IgD-negative memory B cell (primary cell): ENCODE measurements at regions not wholly inside any gene's neighbourhood (a gene's known extent, or its start where the extent isn't known, plus 50 kb on each side); places are given as distances from the start of the nearest gene placed in this dataset.

Source experiments
- H3K27ac Mint-ChIP-seq, 3 donors: one replicate each; pipeline ENCODE4 v1.8.0; 2020 to 2022; ENCODE audit warnings: mild to moderate bottlenecking in 3 of 3, mixed read lengths in 3 of 3, moderate library complexity in 1 of 3
- H3K27me3 Mint-ChIP-seq: one replicate; pipeline ENCODE4 v1.8.0; 2021; ENCODE audit warnings: mixed read lengths
- H3K36me3 Mint-ChIP-seq: one replicate; pipeline ENCODE4 v1.8.0; 2020; ENCODE audit warnings: mild to moderate bottlenecking, mixed read lengths
- H3K4me1 Mint-ChIP-seq, 3 donors: one replicate each; pipeline ENCODE4 v1.8.0; 2020 to 2022; ENCODE audit warnings: mixed read lengths in 3 of 3, mild to moderate bottlenecking in 1 of 3
- H3K4me3 Mint-ChIP-seq, 4 donors: one replicate each; pipeline ENCODE4 v1.8.0; 2020 to 2022; ENCODE audit warnings: mild to moderate bottlenecking in 4 of 4, mixed read lengths in 4 of 4, moderate library complexity in 3 of 4
- H3K9me3 Mint-ChIP-seq, 3 donors: one replicate each; pipeline ENCODE4 v1.8.0; 2020 to 2021; ENCODE audit warnings: mixed read lengths in 3 of 3, mild to moderate bottlenecking in 1 of 3

DNA sequence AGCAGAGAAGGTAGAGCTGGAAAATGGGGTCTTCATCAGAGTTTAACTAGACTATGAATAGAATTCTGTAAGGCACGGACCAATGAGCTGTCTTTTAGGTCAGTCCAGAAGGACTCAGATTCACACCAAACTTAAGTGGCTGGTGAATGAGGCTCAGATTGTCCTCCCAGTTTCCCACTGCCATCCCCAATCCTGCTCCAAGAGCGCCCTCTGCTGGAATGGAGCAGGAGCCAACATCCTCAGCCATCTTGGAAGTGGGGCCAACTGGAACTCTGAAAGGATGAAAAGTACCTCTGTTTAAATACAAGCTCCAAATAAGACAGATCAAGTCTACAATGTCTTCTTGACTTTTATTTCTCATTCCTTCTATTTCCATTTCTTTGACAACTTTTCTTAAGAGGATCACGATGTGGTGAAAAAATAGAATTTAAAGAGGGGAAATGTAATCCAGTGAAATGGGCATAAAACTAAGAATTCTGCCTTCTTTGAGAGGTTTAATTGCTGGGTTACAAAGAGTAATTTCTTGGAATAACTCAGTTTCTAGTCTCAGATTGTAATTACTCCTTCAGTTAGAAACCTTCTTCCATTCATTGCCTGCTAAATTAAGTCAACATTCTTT, 217.1 kb upstream of the TPRG1 start:
- H3K4me1 Mint-ChIP-seq = peaks cover 0 to 2% (median 0%) of the 10 kb centered on the region in 3 donors
- no peak overlapping the region for H3K27ac Mint-ChIP-seq
- H3K9me3 Mint-ChIP-seq = no peaks in the 10 kb centered on the region
- no peaks in the 10 kb centered on the region for H3K27me3 Mint-ChIP-seq
- H3K36me3 Mint-ChIP-seq = no peaks in the 10 kb centered on the region
- no peak overlapping the region for H3K4me3 Mint-ChIP-seq

DNA sequence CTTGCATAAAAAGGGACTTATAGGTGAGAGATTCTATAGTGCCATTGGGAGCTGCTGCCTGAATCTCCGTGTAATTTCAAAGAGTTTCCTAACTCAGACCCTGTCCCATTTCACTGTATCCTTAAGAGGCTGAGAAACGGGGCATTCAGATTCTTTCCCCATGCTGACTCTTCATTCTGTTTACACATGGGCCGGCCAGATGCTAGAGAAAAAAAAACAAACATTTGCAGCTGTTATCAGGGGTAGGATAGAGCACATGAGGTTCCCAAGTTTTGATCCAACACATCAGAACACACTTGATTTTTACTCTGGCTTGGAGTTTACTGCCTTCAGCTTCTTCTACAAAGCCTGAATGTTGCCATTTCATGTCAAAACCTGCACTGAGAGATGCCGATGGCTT, 215.9 kb upstream of the TPRG1 start:
- Mint-ChIP-seq H3K27ac (no peak overlapping the region), H3K27me3 (no peaks in the 10 kb centered on the region), H3K36me3 (no peaks in the 10 kb centered on the region), H3K4me1 (peaks cover 0 to 2% (median 0%) of the 10 kb centered on the region in 3 donors), H3K4me3 (no peak overlapping the region), H3K9me3 (no peaks in the 10 kb centered on the region)

DNA sequence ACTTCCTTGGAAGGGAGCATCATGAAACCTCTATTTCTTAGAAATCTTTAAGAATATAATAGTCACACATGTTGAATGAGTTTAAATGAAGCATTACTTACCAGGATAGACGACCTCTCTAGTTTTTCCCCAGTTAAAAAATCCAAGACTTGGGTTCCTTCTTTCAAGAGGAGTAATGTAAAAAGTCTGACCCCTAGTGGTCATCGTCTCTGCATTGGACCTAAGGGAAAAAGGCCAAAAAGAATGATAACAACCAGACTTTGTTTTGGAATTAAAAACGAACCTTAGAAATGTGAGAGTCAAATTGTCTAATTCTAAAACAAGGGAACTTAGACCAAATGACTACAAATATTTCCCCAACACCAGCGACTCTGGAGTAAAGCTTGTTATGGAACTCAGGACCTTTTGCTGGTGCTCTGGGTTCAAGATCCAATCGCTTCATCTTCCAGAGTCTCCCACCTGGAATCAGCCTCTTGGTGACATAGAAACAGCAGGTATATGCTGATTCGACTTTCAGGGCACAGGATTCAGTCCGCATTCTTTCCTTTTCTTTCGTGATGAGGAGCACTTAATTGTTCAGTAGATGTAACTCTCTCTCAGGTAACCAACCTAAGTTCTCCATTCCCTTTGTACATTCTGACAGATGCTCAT, 214.8 kb upstream of the TPRG1 start:
- Mint-ChIP-seq H3K4me1 (peaks cover 0 to 2% (median 0%) of the 10 kb centered on the region in 3 donors), H3K27ac (no peak overlapping the region), H3K27me3 (no peaks in the 10 kb centered on the region), H3K36me3 (no peaks in the 10 kb centered on the region), H3K9me3 (no peaks in the 10 kb centered on the region), H3K4me3 (no peak overlapping the region)

DNA sequence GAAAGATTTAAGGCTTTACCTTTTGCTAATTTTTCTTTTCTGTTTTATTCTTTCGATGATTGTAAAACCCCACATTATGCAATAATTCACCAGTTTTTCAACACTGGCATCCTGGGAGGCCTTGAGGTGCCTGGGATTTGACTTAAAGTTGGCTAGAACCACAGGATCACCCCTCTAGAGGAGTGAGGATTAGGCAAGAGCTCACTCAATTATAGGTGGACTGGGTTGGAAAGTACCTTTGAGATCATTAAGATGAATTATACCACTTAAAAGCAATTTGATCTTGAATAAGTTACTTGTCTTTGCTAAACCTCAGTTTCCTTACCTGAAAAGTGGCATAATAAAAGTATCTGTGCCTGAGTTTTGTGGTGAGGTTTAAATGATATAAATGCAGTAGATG, 212.8 kb upstream of the TPRG1 start:
- H3K36me3 Mint-ChIP-seq = no peaks in the 10 kb centered on the region
- H3K4me3 Mint-ChIP-seq = no peak overlapping the region
- H3K27ac Mint-ChIP-seq = no peak overlapping the region
- no peaks in the 10 kb centered on the region for H3K27me3 Mint-ChIP-seq
- H3K9me3 Mint-ChIP-seq = no peaks in the 10 kb centered on the region
- H3K4me1 Mint-ChIP-seq = peaks cover 0 to 2% (median 0%) of the 10 kb centered on the region in 3 donors

DNA sequence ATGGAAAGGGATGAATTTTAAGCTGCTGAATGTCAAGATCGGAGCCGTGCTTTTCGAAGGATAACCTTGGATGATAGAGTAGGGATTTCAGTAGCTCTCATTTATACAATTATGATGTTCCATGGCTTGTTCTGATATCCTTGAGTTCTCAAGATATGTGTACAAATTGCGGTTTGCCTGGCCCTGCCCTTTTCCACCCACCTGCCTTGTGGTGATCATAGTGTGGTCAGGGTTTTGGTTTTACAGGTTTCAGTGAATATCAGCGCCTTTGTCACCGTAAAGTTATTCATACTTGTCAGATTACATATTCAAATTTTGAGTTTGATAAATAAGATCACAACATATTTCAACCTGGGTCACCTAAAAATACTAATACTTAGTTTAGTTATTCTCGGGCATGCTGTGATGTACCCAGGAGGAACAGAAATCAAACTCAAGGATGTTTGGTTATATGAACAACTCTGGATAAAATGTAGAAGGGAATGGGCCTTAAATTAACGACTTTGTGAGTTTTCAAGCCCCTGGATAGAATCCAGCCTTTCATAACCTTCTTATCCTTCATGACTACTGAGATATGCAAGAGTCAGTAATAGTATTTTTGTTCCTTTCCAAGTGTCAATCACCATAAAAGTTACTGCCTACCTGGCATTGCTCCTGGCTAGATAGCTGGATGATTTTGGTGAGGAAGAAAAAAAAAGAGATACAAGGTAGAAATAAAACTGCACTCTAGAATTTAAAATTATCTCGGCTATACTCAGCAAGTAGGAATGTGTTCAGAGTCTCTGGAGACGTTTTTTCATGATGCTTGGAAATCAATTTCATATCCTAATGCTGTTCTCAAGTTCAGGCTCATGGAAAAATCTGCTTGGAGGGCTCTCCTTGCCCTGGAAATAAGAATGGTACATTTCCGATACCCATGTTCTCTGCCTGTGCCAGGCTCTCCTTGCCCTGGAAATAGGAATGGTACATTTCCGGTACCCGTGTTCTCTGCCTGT, 209.2 kb upstream of the TPRG1 start:
- Mint-ChIP-seq H3K4me1 (no peaks in the 10 kb centered on the region), H3K27ac (no peak overlapping the region), H3K9me3 (no peaks in the 10 kb centered on the region), H3K27me3 (peaks cover 5% of the 10 kb centered on the region), H3K36me3 (no peaks in the 10 kb centered on the region), H3K4me3 (no peak overlapping the region)

DNA sequence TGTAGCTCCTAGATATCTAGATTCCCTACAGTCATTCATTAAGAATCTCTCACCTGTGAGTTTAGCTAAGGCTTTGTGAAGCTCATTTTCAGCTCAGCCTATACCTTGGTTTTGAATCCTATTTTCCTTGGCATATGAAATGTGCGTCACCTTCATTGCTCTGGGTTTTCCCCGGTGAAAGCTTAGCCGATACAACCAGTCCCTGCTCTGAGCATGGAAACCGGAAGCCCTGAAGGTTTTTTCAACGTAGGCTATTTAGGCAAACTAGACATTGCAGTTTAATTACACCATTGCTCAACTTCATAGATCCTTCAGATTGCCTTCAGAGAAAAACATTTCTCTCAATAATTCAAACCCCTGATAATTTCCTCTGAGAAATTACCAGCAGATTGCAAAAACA, 206.8 kb upstream of the TPRG1 start:
- Mint-ChIP-seq H3K4me1 (no peaks in the 10 kb centered on the region), H3K36me3 (no peaks in the 10 kb centered on the region), H3K27me3 (peaks cover 5% of the 10 kb centered on the region), H3K27ac (no peak overlapping the region), H3K4me3 (no peak overlapping the region), H3K9me3 (no peaks in the 10 kb centered on the region)

DNA sequence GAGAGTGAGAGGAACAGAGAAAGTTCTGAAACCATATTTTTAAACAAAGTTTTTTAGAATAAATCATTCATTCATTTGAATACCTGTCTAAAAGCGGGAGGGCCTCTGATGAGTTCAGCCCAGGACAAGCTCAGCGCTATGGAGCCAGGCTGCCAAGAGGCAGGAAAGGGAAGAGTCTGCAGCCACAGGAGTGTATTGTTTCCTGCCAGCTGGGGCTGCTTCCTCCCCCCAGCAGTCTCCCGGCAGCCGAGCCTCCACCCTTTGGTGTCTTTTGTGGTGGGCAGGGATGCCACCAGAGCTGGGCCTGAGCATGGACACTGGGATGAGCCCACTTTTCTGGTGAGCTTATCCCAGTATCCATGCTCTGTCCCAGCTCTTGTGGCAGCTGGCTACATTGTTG, 199.5 kb upstream of the TPRG1 start:
- Mint-ChIP-seq H3K9me3 (peaks cover 0 to 4% (median 3%) of the 10 kb centered on the region in 3 donors), H3K4me1 (peaks cover 0 to 4% (median 2%) of the 10 kb centered on the region in 3 donors), H3K4me3 (no peak overlapping the region), H3K27me3 (peaks cover 25% of the 10 kb centered on the region), H3K36me3 (no peaks in the 10 kb centered on the region), H3K27ac (no peak overlapping the region)

DNA sequence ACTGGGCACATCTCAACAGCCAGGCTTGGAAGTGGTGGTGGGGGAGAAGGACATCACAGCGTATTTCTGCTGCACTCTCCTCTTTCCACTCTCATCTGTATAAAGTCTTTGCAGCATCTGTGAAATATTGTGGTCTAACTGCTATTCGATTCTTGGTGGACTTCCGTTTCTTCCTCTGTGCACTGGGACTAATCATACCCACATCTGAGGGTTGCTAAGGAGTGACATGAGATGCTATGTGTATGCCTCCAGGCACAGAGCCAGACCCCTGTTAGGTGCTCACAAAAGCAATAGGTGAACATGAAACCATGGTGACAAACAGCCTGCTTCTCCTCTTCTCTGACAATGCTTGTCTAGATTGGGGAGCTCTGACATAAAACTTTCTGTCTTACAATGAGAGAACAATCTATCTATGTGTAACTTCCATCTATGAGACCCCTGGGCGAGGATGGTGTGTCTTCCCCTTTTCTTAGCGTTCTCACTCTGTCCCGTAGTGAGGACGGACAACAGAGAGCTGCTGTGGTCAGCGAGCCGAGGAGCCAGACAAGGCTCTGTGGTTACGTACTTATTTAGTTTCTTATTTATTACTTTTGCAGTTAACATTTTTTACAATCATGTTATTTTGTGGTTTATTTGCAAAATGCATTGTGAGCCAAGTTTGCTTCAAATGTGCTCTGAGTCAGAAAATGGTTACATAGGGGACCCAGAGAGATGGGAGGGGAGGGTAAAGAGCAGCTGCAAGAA, 196.7 kb upstream of the TPRG1 start:
- H3K9me3 Mint-ChIP-seq = peaks cover 0 to 4% (median 3%) of the 10 kb centered on the region in 3 donors
- peaks cover 31% of the 10 kb centered on the region for H3K27me3 Mint-ChIP-seq
- no peak overlapping the region for H3K4me3 Mint-ChIP-seq
- peaks cover 0 to 4% (median 2%) of the 10 kb centered on the region in 3 donors for H3K4me1 Mint-ChIP-seq
- H3K27ac Mint-ChIP-seq = no peak overlapping the region
- no peaks in the 10 kb centered on the region for H3K36me3 Mint-ChIP-seq

DNA sequence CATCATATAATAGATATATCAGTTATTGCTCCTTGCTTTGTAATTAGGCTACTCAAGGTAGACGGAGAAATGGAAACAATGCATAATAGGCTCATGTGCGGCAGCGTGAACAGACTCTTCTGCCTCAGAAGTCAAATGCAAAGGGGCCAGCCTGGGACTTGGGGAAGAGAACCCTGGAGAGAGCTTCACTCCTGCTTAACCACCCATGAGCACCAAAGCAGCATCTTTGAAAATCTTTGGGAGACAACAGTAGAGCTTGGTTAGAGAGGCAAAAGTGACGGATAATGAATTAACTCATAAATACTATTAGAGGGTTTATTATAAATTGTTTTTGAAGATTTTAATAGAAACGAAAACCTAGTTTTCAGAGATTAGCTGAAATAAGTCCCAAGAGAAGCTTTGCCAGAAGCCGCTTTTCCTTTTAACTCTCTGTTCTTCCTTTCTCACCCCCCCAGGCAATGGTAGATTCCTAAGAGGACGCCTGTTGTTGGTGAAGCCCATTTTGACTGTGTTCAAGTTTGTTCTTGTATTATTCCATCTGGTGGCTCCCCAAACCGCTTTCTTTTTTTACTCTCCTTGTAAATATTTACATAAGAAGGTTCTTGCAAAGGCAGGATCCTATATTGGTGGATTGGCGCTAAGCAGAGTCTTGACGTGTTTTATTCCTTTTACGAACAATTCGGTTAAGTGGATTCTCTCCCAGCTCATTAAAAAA, 196.0 kb upstream of the TPRG1 start:
- H3K36me3 Mint-ChIP-seq = no peaks in the 10 kb centered on the region
- H3K4me1 Mint-ChIP-seq = peaks cover 0 to 4% (median 2%) of the 10 kb centered on the region in 3 donors
- no peak overlapping the region for H3K4me3 Mint-ChIP-seq
- no peak overlapping the region for H3K27ac Mint-ChIP-seq
- peaks cover 0 to 3% (median 0%) of the 10 kb centered on the region in 3 donors for H3K9me3 Mint-ChIP-seq
- H3K27me3 Mint-ChIP-seq = peaks cover 31% of the 10 kb centered on the region

DNA sequence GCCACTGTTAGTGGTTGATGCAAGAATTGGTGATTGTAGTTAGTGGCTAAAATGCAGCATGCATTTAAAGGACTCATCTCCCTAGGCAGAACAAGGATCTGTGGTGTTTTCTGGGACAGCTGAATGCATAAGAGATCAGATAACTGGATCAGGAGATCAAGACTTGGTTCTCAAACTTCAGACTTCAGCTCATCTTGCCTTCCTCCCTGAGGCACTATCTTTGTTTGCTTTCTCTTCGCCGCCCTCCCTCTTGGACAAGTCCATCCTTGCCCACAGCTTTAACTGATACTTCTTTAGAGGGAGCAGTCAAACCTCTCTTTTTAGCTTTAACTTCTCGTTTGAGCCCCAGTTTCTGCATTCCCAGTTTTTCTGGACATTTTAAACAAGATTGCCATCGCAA, 195.4 kb upstream of the TPRG1 start:
- H3K27ac Mint-ChIP-seq = no peak overlapping the region
- peaks cover 27% of the 10 kb centered on the region for H3K27me3 Mint-ChIP-seq
- H3K9me3 Mint-ChIP-seq = peaks cover 0 to 3% (median 0%) of the 10 kb centered on the region in 3 donors

DNA sequence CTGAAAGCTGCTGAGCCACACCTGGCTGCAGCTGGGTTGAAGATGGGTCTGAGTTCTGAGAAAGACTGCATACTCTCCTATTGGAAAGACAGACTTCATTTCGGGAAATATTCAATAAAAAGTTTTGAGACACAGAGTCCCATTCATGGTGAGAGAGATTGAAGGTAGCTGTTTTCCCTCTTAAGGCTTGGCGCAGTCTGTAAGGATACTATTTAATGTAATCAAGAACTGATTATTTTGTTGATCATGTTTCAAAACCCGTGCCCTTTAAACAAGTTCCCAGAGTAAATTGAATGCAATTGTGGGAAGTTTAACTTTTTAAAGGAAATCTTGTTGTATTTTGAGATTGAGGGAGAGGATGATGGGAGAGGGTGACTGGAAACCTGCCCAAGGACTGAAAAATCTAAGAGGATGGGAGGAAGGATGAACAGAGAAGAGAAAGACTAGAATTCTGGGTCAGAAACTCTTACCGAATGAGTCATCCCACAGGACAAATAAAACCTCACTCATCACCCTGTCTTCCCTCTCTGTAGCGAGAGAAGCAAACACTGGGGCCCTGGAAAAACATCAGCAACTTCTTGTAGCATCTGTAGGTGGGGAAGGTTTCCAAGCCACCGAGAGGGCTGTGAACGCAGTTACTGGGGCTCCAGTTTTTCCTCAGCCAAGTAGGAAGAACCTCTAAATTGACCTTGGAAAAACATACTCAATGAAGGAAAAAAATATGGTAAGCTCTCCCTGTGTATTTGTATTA, 193.2 kb upstream of the TPRG1 start:
- Mint-ChIP-seq H3K27me3 (peaks cover 15% of the 10 kb centered on the region), H3K4me3 (no peak overlapping the region), H3K27ac (no peak overlapping the region), H3K36me3 (no peaks in the 10 kb centered on the region), H3K9me3 (no peaks in the 10 kb centered on the region), H3K4me1 (peaks cover 0 to 4% (median 0%) of the 10 kb centered on the region in 3 donors)

More for the DNA sequence above, 195.4 kb upstream of the TPRG1 start:
- no peak overlapping the region for H3K4me3 Mint-ChIP-seq
- H3K36me3 Mint-ChIP-seq = no peaks in the 10 kb centered on the region
- H3K4me1 Mint-ChIP-seq = peaks cover 0 to 4% (median 2%) of the 10 kb centered on the region in 3 donors

DNA sequence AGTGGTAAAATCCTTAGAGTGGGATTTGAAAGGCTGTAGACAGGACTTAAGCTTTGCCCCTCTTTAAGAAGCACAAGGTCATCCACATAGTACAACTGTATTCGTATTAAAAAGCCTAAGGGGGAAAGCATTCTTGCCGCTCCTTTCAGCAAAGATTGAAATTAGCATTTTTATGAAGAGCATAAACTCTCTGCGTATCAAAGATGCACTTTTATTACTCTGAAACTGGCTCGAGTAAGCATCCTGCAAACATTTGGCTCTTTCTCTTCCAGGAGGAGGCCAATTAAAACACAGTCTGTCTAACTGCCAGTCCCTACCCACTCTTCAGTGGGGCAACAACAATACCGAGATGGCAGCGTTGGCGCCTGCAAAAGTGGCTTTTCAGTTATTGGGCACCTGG, 192.5 kb upstream of the TPRG1 start:
- no peak overlapping the region for H3K27ac Mint-ChIP-seq
- peaks cover 0 to 4% (median 0%) of the 10 kb centered on the region in 3 donors for H3K4me1 Mint-ChIP-seq
- H3K9me3 Mint-ChIP-seq = no peaks in the 10 kb centered on the region
- no peaks in the 10 kb centered on the region for H3K36me3 Mint-ChIP-seq
- no peak overlapping the region for H3K4me3 Mint-ChIP-seq
- H3K27me3 Mint-ChIP-seq = peaks cover 15% of the 10 kb centered on the region

DNA sequence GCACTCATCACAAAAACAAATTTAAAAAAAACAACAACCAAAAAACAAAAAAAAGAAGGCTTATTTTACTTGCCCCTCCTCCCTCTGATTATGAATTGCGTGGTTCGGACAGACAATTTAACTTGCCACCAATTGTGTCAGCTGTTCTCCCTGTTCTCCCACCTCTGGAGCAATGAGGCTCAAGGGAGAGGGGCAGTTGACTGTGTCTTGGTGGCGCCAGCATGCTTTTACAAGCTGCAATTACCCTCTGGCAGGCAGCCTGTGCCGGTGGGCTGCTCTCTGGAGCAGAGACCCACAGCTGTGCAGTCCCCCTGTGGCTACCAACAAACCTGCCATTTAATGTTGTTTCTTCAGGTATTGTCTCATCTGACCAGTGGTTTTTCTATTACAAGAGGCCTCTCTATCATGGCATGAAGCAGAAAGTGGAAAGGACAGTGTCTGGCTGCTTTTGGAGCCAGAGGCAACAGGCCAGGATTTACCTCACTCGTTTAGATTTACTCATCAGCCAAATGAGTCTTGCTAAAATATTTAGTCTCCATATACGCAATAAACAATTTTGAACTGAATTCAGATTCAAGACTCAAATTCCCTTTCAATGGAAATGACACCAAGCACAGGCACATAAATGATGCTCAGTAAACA, 192.0 kb upstream of the TPRG1 start:
- H3K9me3 Mint-ChIP-seq = no peaks in the 10 kb centered on the region
- H3K27me3 Mint-ChIP-seq = peaks cover 17% of the 10 kb centered on the region
- H3K4me3 Mint-ChIP-seq = no peak overlapping the region
- peaks cover 0 to 4% (median 0%) of the 10 kb centered on the region in 3 donors for H3K4me1 Mint-ChIP-seq
- no peak overlapping the region for H3K27ac Mint-ChIP-seq
- no peaks in the 10 kb centered on the region for H3K36me3 Mint-ChIP-seq
